ENCODE measurements at regions not wholly inside any gene's neighbourhood (a gene's known extent, or its start where the extent isn't known, plus 50 kb on each side); places are given as distances from the start of the nearest gene placed in this dataset.
A peak's percentile ranks its signal among the peaks of the same experiment; 100 is the strongest.

- TF ChIP-seq, protein P1, sequence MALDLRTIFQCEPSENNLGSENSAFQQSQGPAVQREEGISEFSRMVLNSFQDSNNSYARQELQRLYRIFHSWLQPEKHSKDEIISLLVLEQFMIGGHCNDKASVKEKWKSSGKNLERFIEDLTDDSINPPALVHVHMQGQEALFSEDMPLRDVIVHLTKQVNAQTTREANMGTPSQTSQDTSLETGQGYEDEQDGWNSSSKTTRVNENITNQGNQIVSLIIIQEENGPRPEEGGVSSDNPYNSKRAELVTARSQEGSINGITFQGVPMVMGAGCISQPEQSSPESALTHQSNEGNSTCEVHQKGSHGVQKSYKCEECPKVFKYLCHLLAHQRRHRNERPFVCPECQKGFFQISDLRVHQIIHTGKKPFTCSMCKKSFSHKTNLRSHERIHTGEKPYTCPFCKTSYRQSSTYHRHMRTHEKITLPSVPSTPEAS (tag by site-specific recombination; IDR thresholded peaks at IDR 0.05) = no peak
- TF ChIP-seq GLIS1 (tag by site-specific recombination; IDR thresholded peaks at IDR 0.05) = no peak
Observed at GRCh38 chr19:28839455-28839854, 373.5 kb downstream of the UQCRFS1 start (continued).

- Histone ChIP-seq H3K27ac (ENCODE audit: extremely low read depth, low read depth, low read length) (no peak overlapping the region), H3K36me3 (ENCODE audit: control insufficient read depth in 2 of 2, insufficient read depth in 1 of 2, low read length in 2 of 2) (no peaks in the 10 kb centered on the region; a peak in 1 of 3 replicates), H3K4me1 (ENCODE audit: control insufficient read depth, insufficient read depth, low read length) (no peaks in the 10 kb centered on the region), H3K4me3 (ENCODE audit: low read depth, low read length) (no peak overlapping the region), H3K9me3 (ENCODE audit: control insufficient read depth, insufficient read depth, low read depth, low read length) (peaks cover 2% of the 10 kb centered on the region; the same call in 1 of the 2 replicates)
- POLR2A ChIA-PET = no interaction called here
- peak; percentile 76 for TF ChIP-seq ZIC2 (tag by site-specific recombination; IDR thresholded peaks at IDR 0.05)
- no peak for TF ChIP-seq ZNF529 (tag by site-specific recombination; IDR thresholded peaks at IDR 0.05; ENCODE audit: insufficient replicate concordance)
- TF ChIP-seq ZNF214 (tag by site-specific recombination; IDR thresholded peaks at IDR 0.05; ENCODE audit: borderline replicate concordance) = no peak
- no peak for TF ChIP-seq OSR2 (tag by site-specific recombination; IDR thresholded peaks at IDR 0.05)
- TF ChIP-seq ZNF112 (tag by site-specific recombination; IDR thresholded peaks at IDR 0.05) = no peak
- no peak for TF ChIP-seq BCL6B (tag by site-specific recombination; IDR thresholded peaks at IDR 0.05)
- no peak for TF ChIP-seq ZBTB21 (tag by site-specific recombination; IDR thresholded peaks at IDR 0.05)
- TF ChIP-seq, protein P2, sequence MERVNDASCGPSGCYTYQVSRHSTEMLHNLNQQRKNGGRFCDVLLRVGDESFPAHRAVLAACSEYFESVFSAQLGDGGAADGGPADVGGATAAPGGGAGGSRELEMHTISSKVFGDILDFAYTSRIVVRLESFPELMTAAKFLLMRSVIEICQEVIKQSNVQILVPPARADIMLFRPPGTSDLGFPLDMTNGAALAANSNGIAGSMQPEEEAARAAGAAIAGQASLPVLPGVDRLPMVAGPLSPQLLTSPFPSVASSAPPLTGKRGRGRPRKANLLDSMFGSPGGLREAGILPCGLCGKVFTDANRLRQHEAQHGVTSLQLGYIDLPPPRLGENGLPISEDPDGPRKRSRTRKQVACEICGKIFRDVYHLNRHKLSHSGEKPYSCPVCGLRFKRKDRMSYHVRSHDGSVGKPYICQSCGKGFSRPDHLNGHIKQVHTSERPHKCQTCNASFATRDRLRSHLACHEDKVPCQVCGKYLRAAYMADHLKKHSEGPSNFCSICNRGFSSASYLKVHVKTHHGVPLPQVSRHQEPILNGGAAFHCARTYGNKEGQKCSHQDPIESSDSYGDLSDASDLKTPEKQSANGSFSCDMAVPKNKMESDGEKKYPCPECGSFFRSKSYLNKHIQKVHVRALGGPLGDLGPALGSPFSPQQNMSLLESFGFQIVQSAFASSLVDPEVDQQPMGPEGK (tag by site-specific recombination; IDR thresholded peaks at IDR 0.05) = no peak
- no peak for TF ChIP-seq ZNF433 (tag by site-specific recombination; IDR thresholded peaks at IDR 0.05; ENCODE audit: low read depth)
- no peak for TF ChIP-seq ZFP3 (tag by site-specific recombination; IDR thresholded peaks at IDR 0.05; ENCODE audit: low read depth)
- no peak for TF ChIP-seq ZNF670 (tag by site-specific recombination; IDR thresholded peaks at IDR 0.05; ENCODE audit: low read depth)
- peak; percentile 72 for TF ChIP-seq ZFHX2 (tag by site-specific recombination; conservative IDR thresholded peaks at IDR 0.05)
- no peak for TF ChIP-seq ZNF398 (tag by site-specific recombination; IDR thresholded peaks at IDR 0.05)
- peak; percentile 94 for TF ChIP-seq EGR2 (tag by site-specific recombination; IDR thresholded peaks at IDR 0.05; ENCODE audit: low read depth)
- no peak for TF ChIP-seq ZNF639 (tag by site-specific recombination; IDR thresholded peaks at IDR 0.05)
- TF ChIP-seq ZNF169 (tag by site-specific recombination; IDR thresholded peaks at IDR 0.05) = no peak
- no peak for TF ChIP-seq YY2 (tag by site-specific recombination; IDR thresholded peaks at IDR 0.05)
- TF ChIP-seq PRDM2 (tag by site-specific recombination; IDR thresholded peaks at IDR 0.05; ENCODE audit: borderline replicate concordance) = no peak
- CTCF ChIA-PET = interaction anchor here (1.1 to 1.5 kb wide), 2 partner anchors 17 to 102 kb away, joined by 4 to 5 read pairs; no protein-coding TSS in a partner anchor
Observed at GRCh38 chr19:28838909-28839308, 374.0 kb downstream of the UQCRFS1 start.
